ENCODE measurements at regions not wholly inside any gene's neighbourhood (a gene's known extent, or its start where the extent isn't known, plus 50 kb on each side); places are given as distances from the start of the nearest gene placed in this dataset.

- Histone ChIP-seq H3K4me3 (ENCODE audit: low read depth, low read length) (no peak overlapping the region), H3K9me3 (ENCODE audit: control insufficient read depth, insufficient read depth, low read depth, low read length) (no peaks in the 10 kb centered on the region), H3K36me3 (ENCODE audit: control insufficient read depth in 2 of 2, insufficient read depth in 1 of 2, low read length in 2 of 2) (no peaks in the 10 kb centered on the region), H3K4me1 (ENCODE audit: control insufficient read depth, insufficient read depth, low read length) (no peaks in the 10 kb centered on the region), H3K27ac (ENCODE audit: extremely low read depth, low read depth, low read length) (no peak overlapping the region)
- TF ChIP-seq ZFP41 (tag by site-specific recombination; IDR thresholded peaks at IDR 0.05; ENCODE audit: borderline replicate concordance): no peak
- TF ChIP-seq ZNF777 (tag by site-specific recombination; IDR thresholded peaks at IDR 0.05; ENCODE audit: borderline replicate concordance): no peak
- TF ChIP-seq ZNF266 (tag by site-specific recombination; IDR thresholded peaks at IDR 0.05; ENCODE audit: low read depth): no peak
- TF ChIP-seq ZNF202 (tag by site-specific recombination; IDR thresholded peaks at IDR 0.05; ENCODE audit: borderline replicate concordance): no peak
- TF ChIP-seq GLI4 (tag by site-specific recombination; IDR thresholded peaks at IDR 0.05): no peak
- TF ChIP-seq ZNF513 (tag by site-specific recombination; IDR thresholded peaks at IDR 0.05): no peak
- TF ChIP-seq FEZF1 (tag by site-specific recombination; IDR thresholded peaks at IDR 0.05): no peak
- TF ChIP-seq ZNF645 (tag by site-specific recombination; IDR thresholded peaks at IDR 0.05): no peak
- no peak for TF ChIP-seq ZNF184 (tag by site-specific recombination; IDR thresholded peaks at IDR 0.05)
- no peak for TF ChIP-seq BCL6B (tag by site-specific recombination; IDR thresholded peaks at IDR 0.05)
- TF ChIP-seq ZNF10 (tag by site-specific recombination; IDR thresholded peaks at IDR 0.05): no peak
- no peak for TF ChIP-seq ZNF362 (tag by site-specific recombination; IDR thresholded peaks at IDR 0.05)
- TF ChIP-seq GLIS1 (tag by site-specific recombination; IDR thresholded peaks at IDR 0.05): no peak
- ChIA-PET POLR2A (no interaction called here), CTCF (no interaction called here)
These were observed 106.6 kb upstream of the UPP2 start for GRCh38 chr2:157995117-157995516.

- H3K9me3 ChIP-seq (ENCODE audit: control insufficient read depth, insufficient read depth, low read depth, low read length): no peaks in the 10 kb centered on the region
- H3K4me1 ChIP-seq (ENCODE audit: control insufficient read depth, insufficient read depth, low read length): no peaks in the 10 kb centered on the region
- H3K27ac ChIP-seq (ENCODE audit: extremely low read depth, low read depth, low read length): no peak overlapping the region
- CTCF ChIA-PET: no interaction called here
- H3K36me3 ChIP-seq (ENCODE audit: control insufficient read depth in 2 of 2, insufficient read depth in 1 of 2, low read length in 2 of 2): no peaks in the 10 kb centered on the region
- POLR2A ChIA-PET: no interaction called here
- H3K4me3 ChIP-seq (ENCODE audit: low read depth, low read length): no peak overlapping the region
- TF ChIP-seq SP3 (tag by site-specific recombination; IDR thresholded peaks at IDR 0.05) (no peak), ZNF26 (tag by site-specific recombination; IDR thresholded peaks at IDR 0.05) (no peak), ZBTB17 (tag by site-specific recombination; IDR thresholded peaks at IDR 0.05) (no peak), ZNF558 (tag by site-specific recombination; IDR thresholded peaks at IDR 0.05) (no peak), ZNF544 (tag by site-specific recombination; IDR thresholded peaks at IDR 0.05) (no peak), ZNF548 (tag by site-specific recombination; IDR thresholded peaks at IDR 0.05) (no peak), PATZ1 (tag by site-specific recombination; IDR thresholded peaks at IDR 0.05) (no peak), GLIS2 (tag by site-specific recombination; IDR thresholded peaks at IDR 0.05) (no peak), ZNF626 (tag by site-specific recombination; IDR thresholded peaks at IDR 0.05) (no peak), ZNF580 (tag by site-specific recombination; IDR thresholded peaks at IDR 0.05) (no peak), ZNF155 (tag by site-specific recombination; IDR thresholded peaks at IDR 0.05) (no peak), BCL11A (tag by site-specific recombination; IDR thresholded peaks at IDR 0.05; ENCODE audit: low read depth) (no peak)
These were observed 109.7 kb upstream of the UPP2 start for GRCh38 chr2:157991932-157992331.
